ENCODE measurements at regions not wholly inside any gene's neighbourhood (a gene's known extent, or its start where the extent isn't known, plus 50 kb on each side); places are given as distances from the start of the nearest gene placed in this dataset.

- DNase-seq (ENCODE audit: low read depth in 1 of 2, low spot score in 1 of 2): no peak
Measured at GRCh38 chr2:128531856-128532255, 213.2 kb upstream of the HS6ST1 start.

GRCh38 chr2:128533101-128533500 is 214.4 kb upstream of the HS6ST1 start:
- TF ChIP-seq CTCF (IDR thresholded peaks at IDR 0.05; ENCODE audit: insufficient read depth, low read length): no peak
- no peak for TF ChIP-seq REST (IDR thresholded peaks at IDR 0.05; ENCODE audit: insufficient replicate concordance, low read depth)
- TF ChIP-seq GABPA (IDR thresholded peaks at IDR 0.05; ENCODE audit: low read depth): no peak
- no peak for TF ChIP-seq SPI1 (IDR thresholded peaks at IDR 0.05; ENCODE audit: borderline replicate concordance, low read depth)
- no peak for TF ChIP-seq POLR2AphosphoS5 (IDR thresholded peaks at IDR 0.05; ENCODE audit: low read depth)
- Histone ChIP-seq H3K4me3 (replicated peaks; ENCODE audit: insufficient read depth, low read length) (no peak overlapping the region), H3K27ac (replicated peaks) (no peak overlapping the region), H3K27me3 (ENCODE audit: insufficient read depth, poor library complexity, severe bottlenecking) (no peaks in the 10 kb centered on the region)
- DNase-seq (ENCODE audit: low read depth in 1 of 2, low spot score in 1 of 2): no peak

More at GRCh38 chr2:128531856-128532255, 213.2 kb upstream of the HS6ST1 start:
- TF ChIP-seq SPI1 (IDR thresholded peaks at IDR 0.05; ENCODE audit: borderline replicate concordance, low read depth) (no peak), GABPA (IDR thresholded peaks at IDR 0.05; ENCODE audit: low read depth) (no peak), POLR2AphosphoS5 (IDR thresholded peaks at IDR 0.05; ENCODE audit: low read depth) (no peak), REST (IDR thresholded peaks at IDR 0.05; ENCODE audit: insufficient replicate concordance, low read depth) (no peak), CTCF (IDR thresholded peaks at IDR 0.05; ENCODE audit: insufficient read depth, low read length) (no peak)
- Histone ChIP-seq H3K4me3 (replicated peaks; ENCODE audit: insufficient read depth, low read length) (no peak overlapping the region), H3K27me3 (ENCODE audit: insufficient read depth, poor library complexity, severe bottlenecking) (no peaks in the 10 kb centered on the region), H3K27ac (replicated peaks) (no peak overlapping the region)

GRCh38 chr2:128534688-128535392 is 216.2 kb upstream of the HS6ST1 start:
- no peak for TF ChIP-seq CTCF (IDR thresholded peaks at IDR 0.05; ENCODE audit: insufficient read depth, low read length)
- no peak for TF ChIP-seq GABPA (IDR thresholded peaks at IDR 0.05; ENCODE audit: low read depth)
- Histone ChIP-seq H3K27ac (replicated peaks) (no peak overlapping the region), H3K27me3 (ENCODE audit: insufficient read depth, poor library complexity, severe bottlenecking) (no peaks in the 10 kb centered on the region), H3K4me3 (replicated peaks; ENCODE audit: insufficient read depth, low read length) (no peak overlapping the region)
- DNase-seq (ENCODE audit: low read depth in 1 of 2, low spot score in 1 of 2): no peak

- DNase-seq (ENCODE audit: low read depth in 1 of 2, low spot score in 1 of 2): no peak
- H3K4me3 ChIP-seq (replicated peaks; ENCODE audit: insufficient read depth, low read length): no peak overlapping the region
- TF ChIP-seq CTCF (IDR thresholded peaks at IDR 0.05; ENCODE audit: insufficient read depth, low read length) (no peak), REST (IDR thresholded peaks at IDR 0.05; ENCODE audit: insufficient replicate concordance, low read depth) (no peak), POLR2AphosphoS5 (IDR thresholded peaks at IDR 0.05; ENCODE audit: low read depth) (no peak), SPI1 (IDR thresholded peaks at IDR 0.05; ENCODE audit: borderline replicate concordance, low read depth) (no peak), GABPA (IDR thresholded peaks at IDR 0.05; ENCODE audit: low read depth) (no peak)
Measured at GRCh38 chr2:128535953-128536352, 217.3 kb upstream of the HS6ST1 start.

More at GRCh38 chr2:128535953-128536352, 217.3 kb upstream of the HS6ST1 start:
- Histone ChIP-seq H3K27ac (replicated peaks) (no peak overlapping the region), H3K27me3 (ENCODE audit: insufficient read depth, poor library complexity, severe bottlenecking) (no peaks in the 10 kb centered on the region)

Data from HL-60 (cell line).